Left lung (tissue), 4 donors: ENCODE measurements at regions not wholly inside any gene's neighbourhood (a gene's known extent, or its start where the extent isn't known, plus 50 kb on each side); places are given as distances from the start of the nearest gene placed in this dataset.

Experiments
- ATAC-seq: fragments of 200-7000 bp; cut with Tn5 transposase; one replicate; pipeline ENCODE4 v1.9.1; 2020; ENCODE audit warnings: moderate library complexity
- DNase-seq, 4 donors: peaks; one replicate each; pipeline ENCODE4 v3.0.0-alpha.2; 2013 to 2020
- H3K27ac ChIP-seq, 2 donors: fragments of 200-600 bp; sonication (generic) in 1 of 2; one replicate each; pipeline versions ENCODE4 v1.5.0 to v1.8.0; 2020 to 2021
- H3K27me3 ChIP-seq, 2 donors: fragments of 200-600 bp; sonication (generic) in 1 of 2; one replicate each; pipeline versions ENCODE4 v1.5.0 to v1.8.0; 2020 to 2021
- H3K36me3 ChIP-seq, 2 donors: fragments of 200-600 bp; sonication (generic) in 1 of 2; one replicate each; pipeline versions ENCODE4 v1.5.0 to v1.8.0; 2020 to 2021
- H3K4me1 ChIP-seq, 2 donors: fragments of 200-600 bp; one replicate each; pipeline ENCODE4 v1.8.0; 2021
- H3K4me3 ChIP-seq, 2 donors: fragments of 200-600 bp; sonication (generic) in 1 of 2; one replicate each; pipeline versions ENCODE4 v1.5.0 to v1.8.0; 2020 to 2021; ENCODE audit warnings: mild to moderate bottlenecking in 1 of 2
- H3K9me3 ChIP-seq, 2 donors: fragments of 200-600 bp; sonication (generic) in 1 of 2; one replicate each; pipeline versions ENCODE4 v1.5.0 to v1.8.0; 2020 to 2021
- CTCF ChIP-seq, 2 donors: fragments of 200-600 bp; sonication (generic) in 1 of 2; IDR thresholded peaks; one replicate each; pipeline versions ENCODE4 v1.5.0 to v1.8.0; 2021; ENCODE audit warnings: antibody characterized with exemption in 2 of 2
- intact Hi-C, 2 donors: fragments of 100-400 bp; cut with DNase I; formaldehyde crosslinking; loops; one replicate each; pipeline versions ENCODE4 v1.11.2 to v1.14.2; 2022
- donor health status: DM: no; HTN: yes; CAD: no.
- donor health status: DM: no; HTN: no; CAD: no.

- ATAC-seq, result no peak
- H3K36me3 ChIP-seq, result no peaks in the 10 kb centered on the region
- DNase-seq, result no peak
- TF ChIP-seq CTCF (IDR thresholded peaks at IDR 0.05), result no peak
- no peaks in the 10 kb centered on the region for H3K4me1 ChIP-seq
- H3K27ac ChIP-seq, result no peak overlapping the region
- intact Hi-C loops, result no loop called here
- no peak overlapping the region for H3K4me3 ChIP-seq
- no peaks in the 10 kb centered on the region for H3K9me3 ChIP-seq
- H3K27me3 ChIP-seq, result peaks cover 0 to under 1% of the 10 kb centered on the region in 2 donors
These were observed 1150.9 kb downstream of the RPIA start for GRCh38 chr2:89842180-89842908.

- TF ChIP-seq CTCF (IDR thresholded peaks at IDR 0.05), result no peak
- no peak for DNase-seq
- H3K9me3 ChIP-seq, result no peaks in the 10 kb centered on the region
- no peak overlapping the region for H3K27ac ChIP-seq
- H3K4me3 ChIP-seq, result no peak overlapping the region
- H3K36me3 ChIP-seq, result no peaks in the 10 kb centered on the region
- H3K4me1 ChIP-seq, result no peaks in the 10 kb centered on the region
- intact Hi-C loops, result no loop called here
- ATAC-seq, result no peak
- peaks cover 0 to 13% of the 10 kb centered on the region in 2 donors for H3K27me3 ChIP-seq
These were observed 1152.9 kb downstream of the RPIA start for GRCh38 chr2:89844221-89844943.

GRCh38 chr2:89845532-89845931 is 1154.1 kb downstream of the RPIA start:
- Histone ChIP-seq H3K27ac (no peak overlapping the region), H3K9me3 (no peaks in the 10 kb centered on the region), H3K36me3 (no peaks in the 10 kb centered on the region), H3K27me3 (peaks cover 0 to 16% of the 10 kb centered on the region in 2 donors), H3K4me3 (no peak overlapping the region), H3K4me1 (no peaks in the 10 kb centered on the region)
- DNase-seq, result no peak
- no peak for TF ChIP-seq CTCF (IDR thresholded peaks at IDR 0.05)
- intact Hi-C loops, result no loop called here
- no peak for ATAC-seq

- DNase-seq (no peak), ATAC-seq (no peak)
- no peak overlapping the region for H3K27ac ChIP-seq
- H3K4me3 ChIP-seq, result no peak overlapping the region
- no peak for TF ChIP-seq CTCF (IDR thresholded peaks at IDR 0.05)
- intact Hi-C loops, result no loop called here
- no peaks in the 10 kb centered on the region for H3K4me1 ChIP-seq
- no peaks in the 10 kb centered on the region for H3K9me3 ChIP-seq
- peaks cover 0 to 28% of the 10 kb centered on the region in 2 donors for H3K27me3 ChIP-seq
- no peaks in the 10 kb centered on the region for H3K36me3 ChIP-seq
These were observed 1156.6 kb downstream of the RPIA start for GRCh38 chr2:89848114-89848513.

GRCh38 chr2:89848763-89849368 is 1157.4 kb downstream of the RPIA start:
- ATAC-seq (no peak), DNase-seq (no peak)
- Histone ChIP-seq H3K36me3 (no peaks in the 10 kb centered on the region), H3K4me3 (no peak overlapping the region), H3K9me3 (no peaks in the 10 kb centered on the region), H3K27ac (no peak overlapping the region), H3K27me3 (peaks cover 0 to 28% of the 10 kb centered on the region in 2 donors), H3K4me1 (no peaks in the 10 kb centered on the region)
- intact Hi-C loops, result no loop called here
- TF ChIP-seq CTCF (IDR thresholded peaks at IDR 0.05), result no peak
